ENCODE measurements at regions not wholly inside any gene's neighbourhood (a gene's known extent, or its start where the extent isn't known, plus 50 kb on each side); places are given as distances from the start of the nearest gene placed in this dataset.

- TF ChIP-seq CTCF (IDR thresholded peaks at IDR 0.05) (no peak), POLR2AphosphoS5 (IDR thresholded peaks at IDR 0.05) (no peak)
Measured at GRCh38 chr1:60859111-60859510, 223.2 kb upstream of the NFIA start.

All from breast epithelium (tissue), 3 donors.